Inflammatory macrophage (primary cell): ENCODE measurements at regions not wholly inside any gene's neighbourhood (a gene's known extent, or its start where the extent isn't known, plus 50 kb on each side); places are given as distances from the start of the nearest gene placed in this dataset.
A peak's percentile ranks its signal among the peaks of the same experiment; 100 is the strongest.
"Not testable (repeated sequence)": the region's sequence is repeated elsewhere in the genome, so short reads cannot be mapped to it uniquely, and the experiment has no call there.

Source experiments
- DNase-seq, 2 donors: peaks; one replicate each; pipeline ENCODE4 v3.0.0-alpha.2; 2020 to 2022

- no peak for DNase-seq
Measured at GRCh38 chr10:7108141-7108540, 302.7 kb downstream of the SFMBT2 start.

- no peak for DNase-seq
Measured at GRCh38 chr10:7107285-7107684, 303.5 kb downstream of the SFMBT2 start.

- DNase-seq, result not testable (repeated sequence)
Measured at GRCh38 chr10:7104379-7104778, 306.5 kb downstream of the SFMBT2 start.

GRCh38 chr10:7102557-7103349, 308.1 kb downstream of the SFMBT2 start:
- DNase-seq, result no peak

GRCh38 chr10:7102084-7102483, 308.8 kb downstream of the SFMBT2 start:
- DNase-seq, result peak; percentile 35 to 47

- DNase-seq, result no peak
Measured at GRCh38 chr10:7101451-7101850, 309.4 kb downstream of the SFMBT2 start.

- no peak for DNase-seq
Measured at GRCh38 chr10:7100032-7100702, 310.7 kb downstream of the SFMBT2 start.

- DNase-seq, result no peak
Measured at GRCh38 chr10:7098160-7098762, 312.6 kb downstream of the SFMBT2 start.

GRCh38 chr10:7094781-7095180, 316.1 kb downstream of the SFMBT2 start:
- DNase-seq, result no peak

GRCh38 chr10:7093368-7093767, 317.5 kb downstream of the SFMBT2 start:
- no peak for DNase-seq

GRCh38 chr10:7092603-7093002, 318.2 kb downstream of the SFMBT2 start:
- no peak for DNase-seq

GRCh38 chr10:7090529-7090928, 320.3 kb downstream of the SFMBT2 start:
- no peak for DNase-seq

- no peak for DNase-seq
Measured at GRCh38 chr10:7085913-7086589, 324.8 kb downstream of the SFMBT2 start.

GRCh38 chr10:7085147-7085912, 325.5 kb downstream of the SFMBT2 start:
- no peak for DNase-seq

- no peak for DNase-seq
Measured at GRCh38 chr10:7084280-7085005, 326.4 kb downstream of the SFMBT2 start.

- DNase-seq, result no peak
Measured at GRCh38 chr10:7082967-7083366, 327.9 kb downstream of the SFMBT2 start.

- DNase-seq, result no peak
Measured at GRCh38 chr10:7077880-7078279, 333.0 kb downstream of the SFMBT2 start.

- no peak for DNase-seq
Measured at GRCh38 chr10:7075851-7076250, 335.0 kb downstream of the SFMBT2 start.

- DNase-seq, result no peak
Measured at GRCh38 chr10:7075110-7075509, 335.7 kb downstream of the SFMBT2 start.

- no peak for DNase-seq
Measured at GRCh38 chr10:7071421-7071820, 339.4 kb downstream of the SFMBT2 start.

GRCh38 chr10:7070950-7071349, 339.9 kb downstream of the SFMBT2 start:
- no peak for DNase-seq

- no peak for DNase-seq
Measured at GRCh38 chr10:7069706-7070105, 341.1 kb downstream of the SFMBT2 start.
